Right lobe of liver (tissue), 4 donors: ENCODE measurements at regions not wholly inside any gene's neighbourhood (a gene's known extent, or its start where the extent isn't known, plus 50 kb on each side); places are given as distances from the start of the nearest gene placed in this dataset.

Experiments used
- CTCF ChIP-seq, 4 donors: fragments of 200-600 bp in 3 of 4; fragments of 450-650 bp in 1 of 4; IDR thresholded peaks; one replicate each; pipeline versions ENCODE4 v1.5.1 to v1.8.0; 2016 to 2022; ENCODE audit warnings: antibody characterized with exemption in 4 of 4, mild to moderate bottlenecking in 2 of 4
- POLR2A ChIP-seq: fragments of 450-650 bp; IDR thresholded peaks from one replicate; pipeline ENCODE4 v1.6.1; 2017; ENCODE audit warnings: antibody characterized with exemption, mild to moderate bottlenecking
- donor health status: DM: no; HTN: no; CAD: no.
- donor health status: DM: no; HTN: no; CAD: no.
- donor health status: DM: no; HTN: yes; CAD: no.

DNA sequence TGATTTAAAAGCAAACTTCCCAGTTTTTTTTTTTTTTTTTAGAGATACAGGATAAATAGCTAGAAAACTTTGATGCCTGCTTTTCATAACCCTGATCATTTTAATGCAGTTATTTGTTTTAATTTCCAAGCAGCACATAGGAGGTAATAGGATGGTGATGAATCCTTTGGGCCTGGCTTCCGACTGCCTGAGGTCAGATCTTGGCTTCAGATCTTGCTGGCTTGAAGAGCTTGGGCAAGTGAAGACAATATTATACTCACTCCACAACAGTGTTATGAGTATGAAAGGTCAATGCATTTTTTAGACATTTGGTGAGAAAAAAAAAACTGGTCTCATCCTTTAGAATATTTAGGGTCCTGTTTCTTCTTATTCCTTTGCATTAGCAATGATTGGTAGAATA is 124.8 kb upstream of the PRKCQ start:
- TF ChIP-seq POLR2A = no peak
- no peak for TF ChIP-seq CTCF (IDR thresholded peaks at IDR 0.05)
